GM21447 (cell line): ENCODE measurements at regions not wholly inside any gene's neighbourhood (a gene's known extent, or its start where the extent isn't known, plus 50 kb on each side); places are given as distances from the start of the nearest gene placed in this dataset.

ENCODE experiments used
- ATAC-seq: cut with Tn5 transposase; IDR thresholded peaks from one replicate; pipeline ENCODE4 v1.9.1; 2021; ENCODE audit not compliant: unreplicated experiment

GRCh38 chr18:64271975-64272659 is 123.2 kb upstream of the LINC00305 start:
- no peak for ATAC-seq

- no peak for ATAC-seq
Observed at GRCh38 chr18:64271246-64271645, 122.4 kb upstream of the LINC00305 start.

- no peak for ATAC-seq
Observed at GRCh38 chr18:64270608-64271007, 121.7 kb upstream of the LINC00305 start.

GRCh38 chr18:64270121-64270520 is 121.2 kb upstream of the LINC00305 start:
- ATAC-seq: no peak

GRCh38 chr18:64264171-64264570 is 115.3 kb upstream of the LINC00305 start:
- ATAC-seq: no peak

GRCh38 chr18:64260810-64261209 is 111.9 kb upstream of the LINC00305 start:
- no peak for ATAC-seq

- ATAC-seq: no peak
Observed at GRCh38 chr18:64259871-64260270, 111.0 kb upstream of the LINC00305 start.

GRCh38 chr18:64258111-64258650 is 109.3 kb upstream of the LINC00305 start:
- ATAC-seq: no peak

GRCh38 chr18:64254399-64255093 is 105.7 kb upstream of the LINC00305 start:
- ATAC-seq: no peak

GRCh38 chr18:64253873-64254272 is 105.0 kb upstream of the LINC00305 start:
- ATAC-seq: no peak

- no peak for ATAC-seq
Observed at GRCh38 chr18:64253222-64253621, 104.3 kb upstream of the LINC00305 start.

- ATAC-seq: no peak
Observed at GRCh38 chr18:64248836-64249235, 99.9 kb upstream of the LINC00305 start.

- no peak for ATAC-seq
Observed at GRCh38 chr18:64245126-64245861, 96.4 kb upstream of the LINC00305 start.

GRCh38 chr18:64244571-64244970 is 95.7 kb upstream of the LINC00305 start:
- no peak for ATAC-seq

- ATAC-seq: no peak
Observed at GRCh38 chr18:64240316-64240715, 91.4 kb upstream of the LINC00305 start.

GRCh38 chr18:64238076-64238475 is 89.2 kb upstream of the LINC00305 start:
- ATAC-seq: no peak

- ATAC-seq: no peak
Observed at GRCh38 chr18:64234321-64234720, 85.4 kb upstream of the LINC00305 start.

- no peak for ATAC-seq
Observed at GRCh38 chr18:64233851-64234250, 85.0 kb upstream of the LINC00305 start.

GRCh38 chr18:64220941-64221340 is 72.1 kb upstream of the LINC00305 start:
- ATAC-seq: no peak

- ATAC-seq: no peak
Observed at GRCh38 chr18:64219517-64219916, 70.6 kb upstream of the LINC00305 start.

GRCh38 chr18:64210401-64210949 is 61.6 kb upstream of the LINC00305 start:
- ATAC-seq: no peak
